Neural progenitor cell (in vitro differentiated cells): ENCODE measurements at regions not wholly inside any gene's neighbourhood (a gene's known extent, or its start where the extent isn't known, plus 50 kb on each side); places are given as distances from the start of the nearest gene placed in this dataset.

Experiments
- CTCF ChIP-seq: fragments of 200-600 bp; sonication (generic); IDR thresholded peaks from 2 replicates; pipeline ENCODE4 v1.5.1; 2017; ENCODE audit warnings: antibody characterized with exemption, mild to moderate bottlenecking
- EZH2 ChIP-seq: fragments of 200-600 bp; sonication (generic); IDR thresholded peaks from 2 replicates; pipeline ENCODE4 v1.6.1; 2017; ENCODE audit warnings: antibody characterized with exemption, mild to moderate bottlenecking, moderate library complexity
- EZH2phosphoT487 ChIP-seq: fragments of 200-600 bp; sonication (generic); IDR thresholded peaks from 2 replicates; pipeline ENCODE4 v1.6.1; 2017; ENCODE audit warnings: antibody characterized with exemption

- TF ChIP-seq CTCF (no peak), EZH2phosphoT487 (no peak), EZH2 (no peak)
These were observed 361.6 kb upstream of the GRM3 start for GRCh38 chr7:86282014-86282682.
